GM18907 (cell line): ENCODE measurements at regions not wholly inside any gene's neighbourhood (a gene's known extent, or its start where the extent isn't known, plus 50 kb on each side); places are given as distances from the start of the nearest gene placed in this dataset.

Experiments used
- ATAC-seq: cut with Tn5 transposase; IDR thresholded peaks from one replicate; pipeline ENCODE4 v1.9.1; 2021; ENCODE audit warnings: mild to moderate bottlenecking, moderate library complexity; ENCODE audit not compliant: unreplicated experiment

- no peak for ATAC-seq
Observed at GRCh38 chr18:38413193-38413592, 847.6 kb upstream of the CELF4 start.

- ATAC-seq: no peak
Observed at GRCh38 chr18:38406607-38407006, 841.0 kb upstream of the CELF4 start.

GRCh38 chr18:38402509-38402908, 836.9 kb upstream of the CELF4 start:
- ATAC-seq: no peak

GRCh38 chr18:38397094-38397493, 831.5 kb upstream of the CELF4 start:
- no peak for ATAC-seq

GRCh38 chr18:38386146-38386545, 820.5 kb upstream of the CELF4 start:
- no peak for ATAC-seq

GRCh38 chr18:38369772-38370690, 804.4 kb upstream of the CELF4 start:
- no peak for ATAC-seq

- ATAC-seq: no peak
Observed at GRCh38 chr18:38368886-38369285, 803.3 kb upstream of the CELF4 start.

GRCh38 chr18:38368246-38368645, 802.6 kb upstream of the CELF4 start:
- no peak for ATAC-seq

GRCh38 chr18:38367473-38367872, 801.9 kb upstream of the CELF4 start:
- ATAC-seq: no peak

- no peak for ATAC-seq
Observed at GRCh38 chr18:38362286-38362792, 796.7 kb upstream of the CELF4 start.

- ATAC-seq: no peak
Observed at GRCh38 chr18:38358805-38359657, 793.4 kb upstream of the CELF4 start.

GRCh38 chr18:38353149-38353548, 787.6 kb upstream of the CELF4 start:
- no peak for ATAC-seq

- no peak for ATAC-seq
Observed at GRCh38 chr18:38350141-38350540, 784.5 kb upstream of the CELF4 start.

GRCh38 chr18:38330573-38330972, 765.0 kb upstream of the CELF4 start:
- ATAC-seq: no peak

- ATAC-seq: no peak
Observed at GRCh38 chr18:38329145-38329544, 763.5 kb upstream of the CELF4 start.

GRCh38 chr18:38322206-38322605, 756.6 kb upstream of the CELF4 start:
- no peak for ATAC-seq

- ATAC-seq: no peak
Observed at GRCh38 chr18:38321262-38321661, 755.7 kb upstream of the CELF4 start.

GRCh38 chr18:38318416-38318815, 752.8 kb upstream of the CELF4 start:
- no peak for ATAC-seq

- ATAC-seq: no peak
Observed at GRCh38 chr18:38313831-38314230, 748.2 kb upstream of the CELF4 start.

- ATAC-seq: no peak
Observed at GRCh38 chr18:38312532-38312931, 746.9 kb upstream of the CELF4 start.

- ATAC-seq: no peak
Observed at GRCh38 chr18:38310936-38311335, 745.3 kb upstream of the CELF4 start.

- no peak for ATAC-seq
Observed at GRCh38 chr18:38307914-38308313, 742.3 kb upstream of the CELF4 start.
